ENCODE measurements at regions not wholly inside any gene's neighbourhood (a gene's known extent, or its start where the extent isn't known, plus 50 kb on each side); places are given as distances from the start of the nearest gene placed in this dataset.

- no peak for DNase-seq
Measured at GRCh38 chr20:9981829-9982228, 53.0 kb upstream of the ANKEF1 start.

DNA sequence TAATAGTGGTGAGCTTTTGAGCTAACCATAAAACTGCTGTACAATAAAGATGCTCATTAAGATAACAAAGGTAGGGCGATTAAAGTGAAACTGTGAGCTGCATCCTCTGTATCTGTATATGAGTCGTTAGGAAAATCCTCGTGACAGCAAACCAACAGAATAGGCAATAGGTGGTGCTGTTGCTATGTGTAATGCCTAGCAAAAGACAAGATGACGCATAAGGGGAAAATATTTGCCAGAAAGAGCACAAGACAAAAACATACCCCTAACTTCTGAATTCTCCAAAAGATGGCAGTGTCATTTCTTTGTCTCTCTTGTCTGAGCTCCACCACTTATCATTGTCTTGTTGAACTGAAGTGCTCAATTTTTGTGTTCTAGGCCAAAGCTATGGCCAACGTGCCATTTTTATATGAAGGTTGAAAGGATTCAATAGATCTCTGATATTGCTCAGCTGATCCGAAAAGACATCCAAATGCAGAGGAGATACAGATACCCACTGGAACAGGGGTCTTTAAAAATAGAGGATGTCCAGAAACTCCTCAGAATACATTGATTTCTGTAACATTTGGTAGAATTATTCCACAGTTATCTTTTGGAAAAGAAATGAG lies 56.3 kb upstream of the ANKEF1 start:
- peak; percentile 63 for DNase-seq

GRCh38 chr20:9977629-9978028 lies 57.2 kb upstream of the ANKEF1 start:
- DNase-seq, result no peak

DNA sequence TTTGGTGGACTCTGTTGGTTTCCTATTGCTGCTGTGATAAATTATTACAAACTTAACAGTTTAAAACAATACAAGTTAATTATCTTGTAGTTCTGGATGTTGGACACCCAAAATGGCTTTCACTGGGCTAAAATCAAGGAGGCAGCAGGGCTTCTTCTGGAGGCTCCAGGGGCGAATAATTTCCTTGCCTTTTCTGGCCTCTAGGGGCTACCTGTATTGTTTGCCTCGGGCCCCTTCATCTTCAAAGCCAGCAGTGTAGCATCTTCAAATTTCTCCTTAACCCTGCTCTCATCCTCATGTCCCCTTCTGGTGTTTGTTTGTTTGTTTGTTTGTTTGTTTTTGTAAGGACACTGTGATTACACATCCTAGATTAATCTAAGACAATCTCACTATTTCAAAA lies 60.5 kb upstream of the ANKEF1 start:
- DNase-seq, result no peak

GRCh38 chr20:9971746-9972145 lies 63.0 kb upstream of the ANKEF1 start:
- no peak for DNase-seq

- DNase-seq, result no peak
Measured at GRCh38 chr20:9969626-9970025, 65.2 kb upstream of the ANKEF1 start.

- no peak for DNase-seq
Measured at GRCh38 chr20:9968015-9968414, 66.8 kb upstream of the ANKEF1 start.

GRCh38 chr20:9966966-9967365 lies 67.8 kb upstream of the ANKEF1 start:
- no peak for DNase-seq

- DNase-seq, result no peak
Measured at GRCh38 chr20:9963029-9963428, 71.8 kb upstream of the ANKEF1 start.

DNA sequence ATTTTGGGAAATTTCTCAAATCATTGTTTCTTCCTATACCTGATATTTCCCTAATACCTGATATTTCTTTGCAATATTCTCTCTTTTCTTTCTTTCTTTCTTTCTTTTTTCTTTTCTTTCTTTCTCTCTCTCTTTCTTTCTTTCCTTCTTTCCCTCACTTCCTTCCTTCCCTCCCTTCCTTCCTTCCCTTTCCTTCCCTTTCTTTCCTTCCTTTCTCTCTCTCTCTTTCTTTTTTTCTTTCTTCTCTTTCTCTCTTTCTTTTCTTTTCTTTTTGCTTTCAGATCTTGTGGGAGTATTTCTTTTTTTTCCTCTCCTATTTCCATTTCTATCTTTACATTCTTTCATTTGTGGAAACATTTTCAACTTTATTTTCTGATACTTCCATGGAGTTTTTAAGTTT lies 76.1 kb upstream of the ANKEF1 start:
- DNase-seq, result no peak

DNA sequence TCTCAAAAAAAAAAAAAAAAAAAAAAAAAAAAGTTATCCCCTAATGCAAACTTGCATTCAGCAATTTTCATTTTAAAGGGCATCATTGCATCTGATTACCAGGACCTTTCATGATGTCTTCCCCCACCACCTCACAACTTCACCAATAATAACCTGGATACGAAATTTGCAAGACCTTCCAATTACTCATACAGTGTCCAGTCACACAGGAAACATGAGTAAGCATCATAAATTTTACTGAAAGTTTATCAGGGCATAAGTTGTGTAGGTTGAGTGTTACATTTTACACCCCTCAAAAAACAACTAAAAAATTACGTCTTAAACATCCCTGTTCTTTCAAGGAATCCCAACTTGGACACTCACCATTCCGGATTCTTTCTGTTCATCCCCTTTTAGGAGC lies 79.1 kb upstream of the ANKEF1 start:
- no peak for DNase-seq

GRCh38 chr20:9949563-9949962 lies 85.2 kb upstream of the ANKEF1 start:
- no peak for DNase-seq

DNA sequence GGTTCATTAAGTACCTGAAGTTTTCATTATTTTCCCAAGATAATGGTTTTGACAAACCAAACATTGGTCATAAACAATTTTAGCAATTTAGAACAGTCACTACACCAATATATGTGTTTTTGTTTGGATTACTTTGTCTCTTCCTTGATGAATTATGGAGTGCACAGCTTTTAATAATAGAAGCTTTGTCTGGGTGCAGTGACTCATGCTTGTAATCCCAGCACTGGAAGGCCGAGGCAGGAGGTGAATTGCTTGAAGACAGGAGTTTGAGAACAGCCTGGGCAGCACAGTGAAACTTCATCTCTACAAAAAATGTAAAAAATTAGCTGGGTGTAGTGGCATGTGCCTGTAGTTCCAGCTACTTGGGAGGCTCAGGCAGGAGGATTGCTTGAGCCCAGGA lies 89.4 kb upstream of the ANKEF1 start:
- DNase-seq, result no peak

DNA sequence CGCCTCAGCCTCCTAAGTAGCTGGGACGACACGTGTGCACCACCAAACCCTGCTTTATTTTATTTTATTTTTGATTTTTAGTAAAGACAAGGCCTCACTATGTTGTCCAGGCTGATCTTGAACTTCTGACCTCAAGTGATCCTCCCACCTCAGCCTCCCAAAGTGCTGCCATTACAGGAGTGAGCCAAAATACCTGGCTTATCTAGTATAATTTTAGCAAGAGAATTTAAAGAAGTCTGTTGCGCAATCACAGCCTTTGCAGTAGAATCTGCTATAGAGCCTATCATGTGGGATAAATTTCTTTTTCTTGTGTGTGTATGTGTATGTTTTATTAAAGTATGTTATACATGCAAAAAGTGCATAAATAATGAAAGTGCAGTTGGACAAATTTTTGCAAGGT lies 92.1 kb upstream of the ANKEF1 start:
- DNase-seq, result no peak

- DNase-seq, result no peak
Measured at GRCh38 chr20:9940329-9940728, 94.5 kb upstream of the ANKEF1 start.

DNA sequence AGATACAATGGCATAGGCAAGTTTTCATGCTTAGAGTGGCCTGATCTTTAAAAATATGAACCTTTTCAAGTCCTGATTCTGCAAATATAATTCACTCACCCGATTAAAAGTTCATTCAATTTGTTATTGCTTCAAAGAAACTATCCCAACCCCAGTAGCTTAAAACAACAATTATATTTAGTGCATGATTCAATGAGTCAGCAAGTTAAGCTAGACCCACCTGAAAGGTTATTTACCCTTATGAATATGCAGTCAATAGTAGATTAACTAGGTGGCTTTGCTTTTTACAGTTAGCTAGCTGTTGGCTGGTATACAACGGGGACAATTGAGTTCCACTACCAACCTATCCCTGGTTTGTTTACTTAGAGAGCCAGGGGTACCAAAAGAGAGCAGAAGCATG lies 95.6 kb upstream of the ANKEF1 start:
- no peak for DNase-seq

GRCh38 chr20:9935285-9935684 lies 96.4 kb upstream of the PAK5 start:
- DNase-seq, result no peak

GRCh38 chr20:9930142-9930541 lies 91.3 kb upstream of the PAK5 start:
- no peak for DNase-seq

GRCh38 chr20:9928955-9929354 lies 90.1 kb upstream of the PAK5 start:
- DNase-seq, result no peak

DNA sequence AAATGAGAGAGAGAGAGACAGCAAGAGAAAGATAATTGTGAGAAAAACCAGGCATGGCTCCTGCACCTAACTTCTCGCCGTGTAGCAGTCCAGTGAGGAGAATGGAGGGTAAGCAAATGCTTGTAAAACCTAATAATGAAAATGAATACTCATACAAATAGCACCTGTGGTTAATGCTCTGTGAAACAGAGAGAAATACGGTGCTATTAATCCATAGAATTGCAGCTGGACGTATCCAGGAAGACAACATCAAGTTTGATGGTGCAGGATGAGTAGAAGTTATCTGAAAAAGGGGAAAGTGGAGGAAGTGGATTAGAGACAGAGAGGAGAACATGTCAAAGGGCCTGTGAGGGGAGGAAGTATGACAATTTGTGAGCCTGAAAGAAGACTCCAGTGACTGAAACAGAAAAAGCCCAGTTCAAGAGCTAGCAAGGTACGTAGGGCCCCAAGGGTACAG lies 89.4 kb upstream of the PAK5 start:
- no peak for DNase-seq

DNA sequence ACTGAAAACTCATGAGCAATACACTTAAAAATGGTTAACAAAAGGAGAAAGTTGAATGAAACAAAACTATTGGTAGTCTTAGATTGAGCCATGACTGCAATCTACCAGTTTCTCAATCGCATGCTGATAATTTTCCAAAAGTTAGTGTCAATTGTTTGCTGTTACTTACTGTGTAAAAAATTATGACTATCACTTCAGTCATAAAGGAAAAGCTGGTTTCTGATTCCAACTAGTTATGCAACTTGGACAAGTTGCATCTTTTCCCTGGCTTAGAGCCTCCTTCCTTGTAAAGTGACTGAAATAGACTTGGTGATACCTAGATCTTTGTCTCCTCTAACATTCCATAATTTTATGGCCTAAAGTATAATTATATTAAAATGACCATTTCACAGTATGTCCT lies 88.3 kb upstream of the PAK5 start:
- DNase-seq, result no peak

DNA sequence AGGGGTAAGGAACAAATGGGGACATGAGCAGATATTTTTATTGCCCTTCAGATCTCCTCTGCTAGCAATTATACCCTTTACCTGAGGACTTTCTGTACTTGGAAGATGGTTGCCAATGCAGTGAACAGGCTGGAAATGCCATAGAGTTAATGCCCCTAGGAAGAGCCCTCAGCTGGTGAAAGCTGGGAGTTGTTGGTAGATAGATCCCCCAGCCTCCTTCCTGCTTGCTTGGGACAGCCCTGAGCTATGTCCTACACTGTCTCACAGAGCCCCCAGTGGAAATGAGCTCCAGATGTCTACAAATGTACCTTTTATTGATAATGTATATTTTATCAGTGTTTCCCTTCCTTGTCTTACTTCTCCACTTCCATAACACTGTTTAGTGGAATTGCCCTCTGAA lies 87.6 kb upstream of the PAK5 start:
- DNase-seq, result no peak

- DNase-seq, result no peak
Measured at GRCh38 chr20:9926007-9926406, 87.1 kb upstream of the PAK5 start.

DNA sequence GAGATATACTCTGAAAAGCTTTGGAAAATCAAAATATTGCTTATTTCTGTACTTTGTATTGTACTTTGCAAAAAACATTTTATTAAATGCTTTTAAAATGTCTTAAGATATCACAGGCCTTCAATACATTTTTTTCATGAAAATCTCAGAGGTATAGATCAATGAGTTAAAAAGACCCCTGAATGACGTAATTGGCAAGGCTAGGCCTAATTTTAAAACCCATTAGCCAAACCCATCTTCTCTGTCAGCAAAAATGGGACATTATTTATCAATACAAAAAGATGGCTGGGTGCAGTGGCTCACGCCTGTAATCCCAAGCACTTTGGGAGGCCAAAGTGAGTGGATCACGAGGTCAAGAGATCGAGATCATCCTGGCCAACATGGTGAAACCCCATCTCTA lies 84.8 kb upstream of the PAK5 start:
- DNase-seq, result no peak

DNA sequence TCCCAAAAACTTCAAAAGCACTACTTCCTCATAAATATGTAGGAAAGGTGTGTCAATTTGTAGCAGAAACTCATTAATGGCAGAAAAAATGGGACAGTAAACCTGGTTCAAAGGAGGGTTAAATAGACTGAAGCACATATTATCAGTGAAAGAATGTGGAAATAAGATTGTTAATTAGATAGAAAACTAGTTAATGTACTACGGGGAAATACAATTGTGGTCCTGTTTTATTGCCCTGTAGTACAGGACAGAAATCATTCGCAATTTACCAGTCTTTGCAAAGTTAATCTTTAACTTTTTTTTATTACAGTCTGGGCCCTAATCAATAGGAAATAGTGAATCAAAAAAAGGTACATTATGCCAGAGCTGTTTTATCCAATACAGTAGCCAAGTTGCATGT lies 82.0 kb upstream of the PAK5 start:
- no peak for DNase-seq

Measured in NCI-H1417 treated with DMSO at 0.1 percent for 48 hours (cell line).